HCT116 (cell line): ENCODE measurements at regions not wholly inside any gene's neighbourhood (a gene's known extent, or its start where the extent isn't known, plus 50 kb on each side); places are given as distances from the start of the nearest gene placed in this dataset.

Experiments used
- ATAC-seq: fragments of 200-7000 bp; cut with Tn5 transposase; 2 replicates; pipeline ENCODE4 v1.9.1; 2020; ENCODE audit warnings: mild to moderate bottlenecking, moderate library complexity
- BruUV-seq: library from RNA; stranded (reverse); fragments of 400-500 nt; replicated peaks from 2 replicates; lab custom pipeline; 2021; lab: Mats Ljungman, UMichigan
- CTCF ChIA-PET: fragments of 300-600 bp; sonication (Branson Sonifier 250); formaldehyde crosslinking; loops from one replicate; lab custom pipeline; 2021; ENCODE audit warnings: antibody characterized with exemption; lab: Charles Lee
- POLR2A ChIA-PET: fragments of 300-600, 350-600 bp; sonication (Branson Sonifier 250); formaldehyde crosslinking; loops from one replicate; lab custom pipeline; 2021; ENCODE audit warnings: antibody characterized with exemption; lab: Charles Lee
- RAD21 ChIA-PET, 2 experiments: fragments of 300-600 bp; sonication (Branson Sonifier 250); formaldehyde crosslinking; loops; one replicate each; lab custom pipeline; 2023; ENCODE audit warnings: low total read pairs in 2 of 2; ENCODE audit not compliant: uncharacterized antibody in 2 of 2, unreplicated experiment in 2 of 2, low non-redundant PET in 1 of 2; lab: Charles Lee
- DNase-seq: peaks from one replicate; pipeline ENCODE4 v3.0.0-alpha.2; 2010; ENCODE audit warnings: low read depth, low spot score
- H2AFZ ChIP-seq: fragments of 200-600 bp; shearing (Covaris generic), sonication (generic); 2 replicates; pipeline ENCODE4 v1.6.1; 2017; ENCODE audit warnings: low read depth, mixed run types, mixed read lengths, antibody characterized with exemption, low read length; ENCODE audit not compliant: poor library complexity, severe bottlenecking
- H3K27ac ChIP-seq: 2 replicates; pipeline ENCODE4 v1.5.1; 2012; ENCODE audit warnings: low read depth, low read length
- H3K27me3 ChIP-seq: fragments of 200-600 bp; sonication (generic); 2 replicates; pipeline ENCODE4 v1.6.1; 2016; ENCODE audit warnings: mixed run types, low read length, mixed read lengths; ENCODE audit not compliant: insufficient read depth
- H3K36me3 ChIP-seq, 2 experiments: fragments of 200-500 bp in 1 of 2; fragments of 200-600 bp in 1 of 2; sonication (Bioruptor generic) in 1 of 2; sonication (generic) in 1 of 2; 2 replicates each; pipeline versions ENCODE4 v1.5.1 to v1.6.1; 2014 to 2016; ENCODE audit warnings: low read length in 2 of 2, inconsistent platforms in 1 of 2, mixed read lengths in 1 of 2, mixed run types in 1 of 2; ENCODE audit not compliant: insufficient read depth in 2 of 2, control insufficient read depth in 1 of 2
- H3K4me1 ChIP-seq, 2 experiments: fragments of 200-600 bp in 1 of 2; sonication (generic) in 1 of 2; 2 replicates each; pipeline versions ENCODE4 v1.5.1 to v1.6.1; 2012 to 2017; ENCODE audit warnings: low read length in 2 of 2, inconsistent platforms in 1 of 2, mild to moderate bottlenecking in 1 of 2, mixed read lengths in 1 of 2, mixed run types in 1 of 2, moderate library complexity in 1 of 2; ENCODE audit not compliant: insufficient read depth in 2 of 2, control insufficient read depth in 1 of 2
- H3K4me2 ChIP-seq: fragments of 200-600 bp; sonication (generic); 2 replicates; pipeline ENCODE4 v1.6.1; 2017; ENCODE audit warnings: mixed run types, low read length, mixed read lengths
- H3K4me3 ChIP-seq, 2 experiments: fragments of 200-600 bp in 1 of 2; sonication (generic) in 1 of 2; replicated peaks in 1 of 2; 2 replicates each; pipeline ENCODE4 v1.5.1; 2011 to 2016; ENCODE audit warnings: low read length in 2 of 2, control low read depth in 1 of 2, low read depth in 1 of 2, mild to moderate bottlenecking in 1 of 2, mixed read lengths in 1 of 2, mixed run types in 1 of 2
- H3K79me2 ChIP-seq: fragments of 200-600 bp; sonication (generic); 2 replicates; pipeline ENCODE4 v1.6.1; 2017; ENCODE audit warnings: mild to moderate bottlenecking, mixed run types, low read length, moderate library complexity, mixed read lengths; ENCODE audit not compliant: insufficient read depth
- H3K9ac ChIP-seq: fragments of 200-600 bp; sonication (generic); 2 replicates; pipeline ENCODE4 v1.6.1; 2016; ENCODE audit warnings: low read length, mixed read lengths
- H3K9me2 ChIP-seq: fragments of 200-600 bp; sonication (generic), shearing (Covaris generic); 2 replicates; pipeline ENCODE4 v1.6.1; 2017; ENCODE audit warnings: mixed run types, mild to moderate bottlenecking, moderate library complexity; ENCODE audit not compliant: insufficient read depth
- H3K9me3 ChIP-seq, 2 experiments: fragments of 200-500 bp in 1 of 2; fragments of 200-600 bp in 1 of 2; sonication (Bioruptor generic) in 1 of 2; sonication (generic) in 1 of 2; 2 replicates each; pipeline ENCODE4 v1.6.1; 2014 to 2017; ENCODE audit warnings: low read length in 2 of 2, mixed read lengths in 2 of 2, inconsistent platforms in 1 of 2, low read depth in 1 of 2, mild to moderate bottlenecking in 1 of 2, mixed run types in 1 of 2, moderate library complexity in 1 of 2; ENCODE audit not compliant: control insufficient read depth in 1 of 2, insufficient read depth in 1 of 2
- H4K20me1 ChIP-seq: fragments of 200-600 bp; sonication (generic), shearing (Covaris generic); 2 replicates; pipeline ENCODE4 v1.6.1; 2017; ENCODE audit warnings: mixed run types, mild to moderate bottlenecking, moderate library complexity; ENCODE audit not compliant: insufficient read depth
- CEBPB ChIP-seq: IDR thresholded peaks from 2 replicates; pipeline ENCODE4 v1.6.1; 2012; ENCODE audit warnings: low read depth
- EGR1 ChIP-seq: IDR thresholded peaks from 2 replicates; pipeline ENCODE4 v1.6.1; 2012; ENCODE audit warnings: low read depth
- ELF1 ChIP-seq: IDR thresholded peaks from 2 replicates; pipeline ENCODE4 v1.6.1; 2012; ENCODE audit warnings: low read depth, borderline replicate concordance
- EZH2 ChIP-seq: fragments of 200-600 bp; sonication (generic); IDR thresholded peaks from 2 replicates; pipeline ENCODE4 v1.6.1; 2017; ENCODE audit warnings: antibody characterized with exemption, mixed run types
- MAX ChIP-seq: IDR thresholded peaks from 2 replicates; pipeline ENCODE4 v1.6.1; 2012
- POLR2AphosphoS5 ChIP-seq: IDR thresholded peaks from 2 replicates; pipeline ENCODE4 v1.6.1; 2011; ENCODE audit warnings: mild to moderate bottlenecking, low read depth, low read length, moderate library complexity
- RAD21 ChIP-seq: IDR thresholded peaks from 2 replicates; pipeline ENCODE4 v1.6.1; 2012; ENCODE audit warnings: low read depth, mild to moderate bottlenecking
- SIN3A ChIP-seq: IDR thresholded peaks from 2 replicates; pipeline ENCODE4 v1.6.1; 2012; ENCODE audit warnings: low read depth
- SRF ChIP-seq: IDR thresholded peaks from 2 replicates; pipeline ENCODE4 v1.6.1; 2012; ENCODE audit warnings: low read depth
- TCF7L2 ChIP-seq: IDR thresholded peaks from 2 replicates; pipeline ENCODE4 v1.7.0; 2011; ENCODE audit warnings: borderline replicate concordance, inconsistent platforms; ENCODE audit not compliant: insufficient read depth, insufficient read length; ENCODE audit errors: extremely low read depth
- YY1 ChIP-seq: IDR thresholded peaks from 2 replicates; pipeline ENCODE4 v1.6.1; 2011; ENCODE audit warnings: low read length, low read depth, moderate library complexity, mild to moderate bottlenecking; ENCODE audit not compliant: insufficient replicate concordance; ENCODE audit errors: extremely low read depth
- ZBTB33 ChIP-seq: IDR thresholded peaks from 2 replicates; pipeline ENCODE4 v1.6.1; 2011; ENCODE audit warnings: mild to moderate bottlenecking, low read length, moderate library complexity; ENCODE audit not compliant: insufficient replicate concordance; ENCODE audit errors: extremely low read depth
- ZFX ChIP-seq: fragments of 450-650 bp; IDR thresholded peaks from 2 replicates; pipeline ENCODE4 v1.6.1; 2017
- ZNF274 ChIP-seq: fragments of 200-500 bp; sonication (Bioruptor generic); IDR thresholded peaks from 2 replicates; pipeline ENCODE4 v1.6.1; 2014; ENCODE audit warnings: mild to moderate bottlenecking, low read depth, low read length, inconsistent platforms
- intact Hi-C: fragments of 100-400 bp; cut with micrococcal nuclease; formaldehyde crosslinking; loops from 2 replicates; pipeline ENCODE4 v1.10.0; 2022

GRCh38 chr11:116646191-116646590, 126.6 kb downstream of the BUD13 start:
- intact Hi-C loops, result loop anchor here (10.0 kb wide), 1 partner anchor 431 kb away; no protein-coding TSS in a partner anchor
- Histone ChIP-seq H2AFZ (no peak overlapping the region), H3K36me3 (no peaks in the 10 kb centered on the region), H4K20me1 (no peaks in the 10 kb centered on the region)
- no peak for ATAC-seq
- RAD21 ChIA-PET, result no interaction called here
- TF ChIP-seq EGR1, result no peak
- no peak for TF ChIP-seq CEBPB
- no peak for TF ChIP-seq SIN3A
- no peak for TF ChIP-seq TCF7L2
- no peak for TF ChIP-seq YY1
- TF ChIP-seq SRF, result no peak
- no peak for TF ChIP-seq ZNF274
- TF ChIP-seq EZH2, result no peak
- TF ChIP-seq POLR2AphosphoS5, result no peak
- TF ChIP-seq RAD21, result no peak
- no peak for TF ChIP-seq ZFX
- no peak for TF ChIP-seq ELF1
- TF ChIP-seq MAX, result no peak
- TF ChIP-seq ZBTB33, result no peak
- TF ChIP-seq, all 23 proteins: peak for 0
- Histone ChIP-seq H3K4me2 (no peak overlapping the region), H3K4me1 (no peaks in the 10 kb centered on the region), H3K4me3 (no peak overlapping the region), H3K9me2 (no peaks in the 10 kb centered on the region), H3K79me2 (no peaks in the 10 kb centered on the region), H3K27ac (no peak overlapping the region), H3K9ac (no peak overlapping the region), H3K27me3 (peaks cover 30% of the 10 kb centered on the region; the same call in 1 of the 2 replicates), H3K9me3 (no peaks in the 10 kb centered on the region)
- no TSS peak for BruUV-seq
- POLR2A ChIA-PET, result no interaction called here
- DNase-seq, result no peak
- CTCF ChIA-PET, result interaction anchor here (1.2 kb wide), 1 partner anchor 132 kb away, joined by 3 read pairs; no protein-coding TSS in a partner anchor
